GM19452 (cell line): ENCODE measurements at regions not wholly inside any gene's neighbourhood (a gene's known extent, or its start where the extent isn't known, plus 50 kb on each side); places are given as distances from the start of the nearest gene placed in this dataset.

Experiments used
- ATAC-seq: cut with Tn5 transposase; IDR thresholded peaks from one replicate; pipeline ENCODE4 v1.9.1; 2021; ENCODE audit not compliant: unreplicated experiment

- ATAC-seq, result no peak
Observed at GRCh38 chr10:36073796-36074345, 431.8 kb upstream of the FZD8 start.

- no peak for ATAC-seq
Observed at GRCh38 chr10:36068542-36068941, 426.4 kb upstream of the FZD8 start.

DNA sequence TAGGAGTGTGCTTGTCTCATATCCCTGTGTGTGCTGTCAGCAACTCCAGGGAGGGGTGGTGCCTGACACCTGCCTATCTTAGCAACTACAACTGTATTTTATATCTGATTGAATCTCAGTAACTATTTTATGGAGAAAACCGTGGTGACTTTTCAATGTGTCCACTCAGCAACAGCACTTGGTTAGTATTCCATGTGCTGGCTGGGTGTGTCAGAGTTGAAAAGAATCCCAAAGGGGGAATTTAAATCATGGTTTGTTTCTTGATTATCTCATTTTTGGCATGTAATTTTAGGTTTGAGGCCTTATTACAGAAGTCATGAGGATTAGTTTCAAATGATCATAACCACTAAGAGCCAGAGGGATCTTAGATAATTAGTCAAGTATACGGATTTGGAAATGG lies 425.7 kb upstream of the FZD8 start:
- ATAC-seq, result no peak

DNA sequence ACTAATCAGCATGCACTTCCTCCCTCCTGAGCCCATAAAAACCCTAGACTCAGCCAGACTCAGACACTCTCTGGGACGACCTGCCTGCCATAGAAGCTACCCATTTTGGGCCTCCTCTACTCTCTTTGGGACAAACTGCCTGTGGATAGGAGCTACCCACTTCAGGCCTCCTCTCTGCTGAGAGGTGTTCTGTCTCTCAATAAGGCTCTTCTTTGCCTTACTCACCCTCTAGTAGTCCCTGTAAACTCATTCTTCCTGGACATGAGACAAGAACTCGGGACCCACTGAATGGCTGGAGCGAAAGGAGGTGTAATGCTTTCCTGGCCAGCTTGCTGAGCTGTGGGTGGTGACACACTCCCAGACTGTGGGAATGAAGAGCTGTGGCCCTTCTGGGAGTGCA lies 424.8 kb upstream of the FZD8 start:
- ATAC-seq, result no peak

- no peak for ATAC-seq
Observed at GRCh38 chr10:36066102-36066501, 424.0 kb upstream of the FZD8 start.

DNA sequence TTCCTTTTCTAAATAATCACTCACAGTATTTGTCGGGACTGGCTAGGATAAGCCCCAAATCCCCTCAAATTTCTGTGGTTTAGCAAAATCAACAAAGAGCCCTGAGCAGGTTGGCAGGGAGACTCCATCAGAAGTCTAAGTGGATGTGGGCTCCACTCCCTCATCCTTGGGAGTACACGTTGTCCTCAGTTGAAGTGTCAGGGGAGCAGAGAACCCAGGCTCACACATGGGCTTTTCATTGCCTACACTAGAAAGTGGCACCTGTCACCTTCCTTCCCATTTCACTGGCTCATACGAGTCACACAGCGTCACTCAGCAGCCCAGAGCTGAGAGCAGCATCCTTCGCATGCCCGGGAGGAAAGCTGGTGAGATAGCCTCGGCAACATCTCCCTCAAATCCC lies 421.3 kb upstream of the FZD8 start:
- ATAC-seq, result no peak

DNA sequence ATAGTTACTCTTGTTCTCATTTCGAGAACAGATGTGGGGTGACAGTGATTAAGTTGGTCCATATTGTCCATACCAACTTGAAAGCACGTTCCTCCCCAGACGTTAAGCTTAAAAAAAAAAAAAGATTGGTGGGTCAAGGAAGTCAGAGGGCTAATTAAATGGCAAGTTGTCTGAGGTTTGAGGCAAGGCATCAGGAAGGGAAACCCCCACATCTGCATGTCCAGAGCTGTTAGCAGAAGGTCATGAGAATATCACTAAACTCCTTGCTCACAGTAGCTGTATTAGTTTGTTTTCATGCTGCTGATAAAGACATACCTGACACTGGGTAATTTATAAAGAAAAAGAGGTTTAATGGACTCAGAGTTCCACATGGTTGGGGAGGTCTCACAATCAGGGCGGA lies 415.6 kb upstream of the FZD8 start:
- no peak for ATAC-seq

- ATAC-seq, result no peak
Observed at GRCh38 chr10:36057180-36057579, 415.1 kb upstream of the FZD8 start.

DNA sequence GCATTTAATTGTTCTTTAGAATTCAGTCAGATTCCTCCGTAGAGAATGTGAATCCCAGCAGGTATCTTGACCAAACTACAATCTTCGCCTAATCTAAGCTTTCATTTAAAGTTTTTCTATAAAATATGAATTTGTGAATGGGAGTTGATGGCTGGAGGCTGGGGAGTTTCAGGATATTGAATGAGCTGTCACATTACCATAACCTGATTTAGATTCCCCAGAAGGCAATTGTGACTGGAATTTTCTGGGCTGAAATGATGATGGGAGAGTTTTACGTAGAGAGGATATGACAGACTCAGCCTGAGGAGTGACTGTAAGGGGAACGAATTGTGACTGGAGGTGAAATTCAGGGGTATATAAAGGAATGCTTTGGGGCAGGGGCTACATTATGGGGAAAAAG lies 411.7 kb upstream of the FZD8 start:
- no peak for ATAC-seq

- no peak for ATAC-seq
Observed at GRCh38 chr10:36053271-36053670, 411.2 kb upstream of the FZD8 start.

DNA sequence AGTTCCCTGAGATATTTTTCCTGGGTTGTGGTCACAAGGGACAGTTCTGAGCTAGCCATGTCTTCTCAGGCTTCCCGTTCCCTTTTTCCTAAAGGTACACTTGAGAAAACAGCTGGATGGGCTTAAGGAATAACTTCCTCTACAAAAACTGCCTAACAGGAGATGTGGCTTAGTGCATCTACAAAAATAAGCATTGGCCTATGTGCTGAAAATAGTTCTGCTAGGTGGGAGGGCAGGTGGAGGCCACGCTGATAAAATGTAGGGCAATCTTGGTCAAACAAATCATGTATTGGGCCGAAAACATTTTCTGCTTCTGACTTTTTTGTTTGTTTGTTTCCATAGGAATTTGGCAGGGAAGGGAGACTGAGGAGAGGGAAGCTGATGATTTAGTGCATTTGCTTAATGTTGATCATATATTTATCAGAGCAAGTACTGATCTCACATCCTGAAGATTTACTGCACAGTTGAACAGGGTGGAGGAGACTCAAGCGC lies 409.4 kb upstream of the FZD8 start:
- ATAC-seq, result no peak

DNA sequence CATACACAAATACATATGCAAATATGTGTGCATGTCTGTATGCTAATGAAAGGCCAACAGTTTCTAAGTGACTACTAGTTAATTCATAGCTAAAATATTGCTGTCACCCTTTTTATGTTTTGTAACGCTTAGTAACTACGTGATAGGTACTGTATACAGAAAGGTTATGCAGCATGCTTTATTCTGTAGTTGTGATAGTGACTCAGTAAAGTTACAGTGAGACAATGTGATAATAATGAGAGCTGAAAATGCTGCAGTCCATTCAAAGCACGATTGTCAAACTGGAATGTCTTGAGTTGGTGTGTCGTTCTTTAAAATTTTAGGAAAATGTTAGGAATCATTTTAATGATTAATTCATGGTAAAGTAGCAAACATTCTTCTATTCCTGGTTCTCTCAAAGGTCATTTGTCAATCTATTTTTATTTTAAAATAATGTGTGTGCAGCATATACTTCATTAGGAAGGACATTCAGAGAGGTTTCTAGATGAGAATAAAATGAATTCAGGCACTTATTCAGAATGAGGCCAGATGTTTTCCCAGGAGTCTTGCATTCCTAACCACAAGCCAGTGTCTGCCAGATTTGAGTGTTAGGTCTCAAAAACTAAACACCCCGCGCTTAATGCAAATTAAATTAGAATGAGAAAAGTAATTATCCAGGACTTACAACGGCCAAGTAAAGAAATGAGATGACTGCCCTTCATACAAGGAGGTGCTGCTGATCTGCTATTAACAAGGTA lies 408.8 kb upstream of the FZD8 start:
- no peak for ATAC-seq

DNA sequence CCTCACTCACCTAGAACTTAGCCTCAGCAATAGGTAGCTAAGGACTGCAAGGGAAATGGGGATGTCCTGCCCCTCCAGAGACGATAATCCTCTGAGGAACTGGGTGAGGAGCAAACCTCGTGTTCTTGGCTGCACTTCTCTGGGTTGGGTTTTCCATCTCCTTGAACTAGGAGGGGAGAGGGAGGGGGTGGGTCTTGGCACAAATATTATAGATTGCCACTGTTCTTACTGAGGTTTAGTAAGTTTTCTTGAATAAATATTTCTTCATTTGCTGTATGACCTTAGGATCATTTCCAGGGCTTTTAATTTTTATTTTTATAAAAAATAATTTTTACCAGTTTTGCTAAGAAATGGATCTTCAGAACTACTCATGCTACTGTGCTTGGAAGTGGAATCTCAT lies 406.7 kb upstream of the FZD8 start:
- no peak for ATAC-seq

DNA sequence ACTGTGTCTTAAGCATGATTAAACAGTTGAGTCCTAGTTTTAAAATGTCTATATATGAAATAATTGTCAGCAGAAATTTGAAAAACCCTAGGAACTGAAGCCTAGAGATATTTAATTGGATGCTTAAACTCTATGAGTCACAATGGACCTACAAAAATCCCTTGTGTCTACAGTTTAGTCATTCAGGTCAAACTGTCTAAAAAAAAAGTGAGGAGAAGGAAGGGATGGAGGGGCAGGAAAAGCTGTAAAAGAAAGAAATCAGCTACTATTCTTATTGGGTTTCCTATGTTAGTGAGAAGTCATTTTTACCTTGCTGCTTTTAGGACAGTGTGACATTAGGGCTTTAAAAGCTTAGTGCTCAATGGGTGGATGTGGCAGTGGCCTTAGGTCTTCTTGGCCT lies 406.1 kb upstream of the FZD8 start:
- ATAC-seq, result no peak

DNA sequence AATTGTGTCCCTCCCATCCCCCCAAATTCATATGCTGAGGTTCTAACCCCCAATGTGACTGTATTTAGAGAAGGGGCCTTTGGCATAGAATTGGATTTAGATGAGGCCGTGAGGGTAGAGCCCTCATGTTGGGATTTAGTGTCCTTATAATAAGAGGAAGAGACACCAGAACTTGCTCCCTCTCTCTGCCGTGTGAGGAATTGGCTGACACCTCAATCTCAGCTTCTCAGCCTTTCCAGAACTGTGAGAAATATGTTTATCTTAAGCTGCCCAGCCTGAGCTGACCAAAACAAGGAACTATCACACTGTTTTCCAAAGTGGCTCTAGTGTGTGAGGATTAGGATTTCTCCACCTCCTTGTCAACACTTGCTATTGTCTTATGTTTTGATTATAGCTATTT lies 400.0 kb upstream of the FZD8 start:
- ATAC-seq, result no peak

DNA sequence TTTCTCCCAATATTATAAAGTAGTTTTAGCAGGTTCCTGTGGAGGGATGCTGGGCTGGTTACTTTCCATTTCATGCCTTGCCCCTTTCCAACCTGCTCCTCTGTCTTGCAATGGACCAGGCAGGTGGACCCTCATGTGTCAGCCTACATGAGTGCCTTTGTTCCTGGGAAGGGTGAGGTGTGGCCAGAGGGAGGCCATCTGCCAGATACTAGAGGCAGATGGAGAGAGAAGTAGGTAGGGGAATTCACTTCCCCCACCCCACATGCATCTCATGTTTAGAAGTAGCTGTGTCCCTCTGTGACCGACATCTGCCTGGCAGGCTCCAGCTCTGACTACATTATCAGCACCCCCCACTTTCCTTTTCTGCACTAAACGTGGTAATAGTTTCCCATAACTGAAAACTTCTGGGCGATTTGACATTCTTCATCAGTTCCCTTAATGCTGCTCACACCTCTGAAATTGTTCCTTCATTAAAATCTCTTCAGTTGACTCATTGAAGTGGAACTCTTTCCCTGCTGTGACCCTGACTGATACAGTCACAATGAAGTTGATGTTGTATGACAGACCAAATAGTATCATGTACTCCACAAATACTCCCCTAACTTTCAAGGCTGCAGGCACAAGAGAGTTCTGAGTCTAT lies 396.3 kb upstream of the FZD8 start:
- ATAC-seq, result no peak

DNA sequence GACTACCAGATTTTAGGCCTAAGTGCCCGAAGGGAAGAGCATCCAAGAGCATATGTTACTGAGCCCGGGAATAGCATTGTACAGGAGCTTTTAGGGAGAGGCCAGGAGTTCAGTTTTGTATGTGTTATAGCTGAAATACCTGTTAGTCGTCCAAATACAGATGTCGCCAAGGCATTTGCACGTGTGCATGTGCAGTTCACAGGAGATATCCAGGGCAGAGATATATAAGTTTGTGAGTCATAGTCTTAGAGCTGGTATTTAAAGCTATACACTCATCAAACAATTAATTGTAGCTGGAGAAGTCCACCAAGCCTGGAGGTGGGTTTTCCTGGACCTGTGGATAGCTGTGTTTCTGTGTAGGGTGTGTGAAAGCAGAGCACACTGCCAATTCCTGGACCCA lies 394.0 kb upstream of the FZD8 start:
- no peak for ATAC-seq

DNA sequence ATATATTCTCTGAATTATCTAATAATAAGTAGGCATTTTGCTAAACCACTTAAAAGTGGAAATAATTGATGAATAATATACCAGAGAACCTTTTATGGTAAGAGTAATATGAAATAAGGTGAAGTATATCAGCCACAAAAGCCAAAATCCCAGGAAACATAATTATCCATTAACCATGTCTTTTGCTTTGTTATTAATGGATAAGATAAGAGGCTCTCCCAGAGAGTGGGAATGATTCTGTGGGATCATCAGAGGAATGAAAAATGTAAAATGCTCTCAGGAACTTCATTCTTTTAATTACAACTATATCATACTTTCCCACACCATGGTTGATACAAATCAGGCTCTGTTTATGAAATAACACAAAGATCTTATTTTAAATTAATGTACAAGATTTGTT lies 391.7 kb upstream of the FZD8 start:
- no peak for ATAC-seq

GRCh38 chr10:36030516-36030915 lies 388.4 kb upstream of the FZD8 start:
- no peak for ATAC-seq

- ATAC-seq, result no peak
Observed at GRCh38 chr10:36026656-36027390, 384.7 kb upstream of the FZD8 start.

DNA sequence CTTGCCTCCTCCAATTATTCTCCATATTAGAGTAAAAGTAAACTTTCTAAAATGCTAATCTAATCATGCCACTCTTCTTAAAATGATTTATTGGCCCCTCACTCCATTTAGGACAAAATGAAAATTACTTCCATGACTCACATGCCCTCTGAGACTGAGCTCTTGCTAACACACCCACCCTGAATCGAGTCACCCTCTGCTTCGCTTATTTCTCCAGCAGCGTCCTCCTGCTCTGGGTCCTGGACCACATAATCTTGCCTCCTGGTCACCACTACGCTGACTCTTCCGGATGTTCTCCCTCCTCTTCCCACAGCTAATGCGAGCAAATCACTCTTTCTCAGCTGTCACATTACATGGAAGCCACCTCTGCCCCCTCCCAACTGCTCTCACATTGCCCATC lies 384.0 kb upstream of the FZD8 start:
- no peak for ATAC-seq

GRCh38 chr10:36023939-36024338 lies 381.8 kb upstream of the FZD8 start:
- no peak for ATAC-seq
